Hepatocyte (in vitro differentiated cells): ENCODE measurements at regions not wholly inside any gene's neighbourhood (a gene's known extent, or its start where the extent isn't known, plus 50 kb on each side); places are given as distances from the start of the nearest gene placed in this dataset.

Experiments
- DNase-seq: peaks from one replicate; pipeline ENCODE4 v3.0.0-alpha.2; 2016; ENCODE audit warnings: low spot score
- H2AFZ ChIP-seq: fragments of 200-600 bp; sonication (generic); 2 replicates; pipeline ENCODE4 v1.6.0; 2016; ENCODE audit warnings: antibody characterized with exemption, mild to moderate bottlenecking
- H3K27ac ChIP-seq: fragments of 200-600 bp; sonication (generic); 2 replicates; pipeline ENCODE4 v1.5.1; 2016; ENCODE audit warnings: mild to moderate bottlenecking
- H3K27me3 ChIP-seq: fragments of 200-600 bp; sonication (generic); 2 replicates; pipeline ENCODE4 v1.6.1; 2016
- H3K36me3 ChIP-seq: fragments of 200-600 bp; sonication (generic); replicated peaks from 2 replicates; pipeline ENCODE4 v1.5.1; 2016; ENCODE audit warnings: low read depth; ENCODE audit not compliant: insufficient read depth
- H3K4me1 ChIP-seq: fragments of 200-600 bp; sonication (generic); 2 replicates; pipeline ENCODE4 v1.5.1; 2016; ENCODE audit warnings: mild to moderate bottlenecking, moderate library complexity; ENCODE audit not compliant: insufficient read depth
- H3K4me2 ChIP-seq: fragments of 200-600 bp; sonication (generic); 2 replicates; pipeline ENCODE4 v1.6.0; 2016
- H3K4me3 ChIP-seq: fragments of 200-600 bp; sonication (generic); 2 replicates; pipeline ENCODE4 v1.5.1; 2016; ENCODE audit warnings: mild to moderate bottlenecking
- H3K79me2 ChIP-seq: fragments of 200-600 bp; sonication (generic); 2 replicates; pipeline ENCODE4 v1.6.0; 2017; ENCODE audit warnings: mild to moderate bottlenecking
- H3K9me2 ChIP-seq: fragments of 200-600 bp; sonication (generic); replicated peaks from 2 replicates; pipeline ENCODE4 v1.6.0; 2017; ENCODE audit warnings: mild to moderate bottlenecking; ENCODE audit not compliant: insufficient read depth
- H3K9me3 ChIP-seq: fragments of 200-600 bp; sonication (generic); 2 replicates; pipeline ENCODE4 v1.5.1; 2016; ENCODE audit warnings: low read depth, mild to moderate bottlenecking
- H4K20me1 ChIP-seq: fragments of 200-600 bp; sonication (generic); 2 replicates; pipeline ENCODE4 v1.6.0; 2016; ENCODE audit warnings: mild to moderate bottlenecking; ENCODE audit not compliant: insufficient read depth, poor library complexity, severe bottlenecking
- CTCF ChIP-seq: fragments of 200-600 bp; sonication (generic); IDR thresholded peaks from 2 replicates; pipeline ENCODE4 v1.5.1; 2016; ENCODE audit warnings: antibody characterized with exemption, mild to moderate bottlenecking; ENCODE audit not compliant: poor library complexity
- EZH2 ChIP-seq: fragments of 200-600 bp; sonication (generic); IDR thresholded peaks from 2 replicates; pipeline ENCODE4 v1.6.1; 2016; ENCODE audit warnings: antibody characterized with exemption, mild to moderate bottlenecking, borderline replicate concordance
- EZH2phosphoT487 ChIP-seq: fragments of 200-600 bp; sonication (generic); IDR thresholded peaks from one replicate; pipeline ENCODE4 v1.6.1; 2018; ENCODE audit warnings: antibody characterized with exemption, mild to moderate bottlenecking, low read depth, moderate library complexity; ENCODE audit not compliant: unreplicated experiment, severe bottlenecking
- WGBS: methylation state at CpG from one replicate; pipeline ENCODE4 v1.1.6; 2016; ENCODE audit warnings: low lambda C conversion rate; ENCODE audit errors: missing lambda C conversion rate; 5-methylcytosine and 5-hydroxymethylcytosine counted together

GRCh38 chrX:86887341-86887740 is 630.3 kb upstream of the KLHL4 start:
- Histone ChIP-seq H3K27ac (no peak overlapping the region), H2AFZ (no peak overlapping the region), H3K4me1 (no peaks in the 10 kb centered on the region), H3K79me2 (no peaks in the 10 kb centered on the region), H3K9me3 (no peaks in the 10 kb centered on the region), H3K4me3 (no peak overlapping the region), H3K4me2 (no peak overlapping the region), H3K27me3 (no peaks in the 10 kb centered on the region), H3K9me2 (no peaks in the 10 kb centered on the region), H4K20me1 (no peaks in the 10 kb centered on the region), H3K36me3 (no peaks in the 10 kb centered on the region)
- DNase-seq: no peak
- WGBS: 0% methylated on average over 1 of the region's 1 CpG
- TF ChIP-seq EZH2phosphoT487 (no peak), EZH2 (no peak), CTCF (no peak)

GRCh38 chrX:86910027-86910426 is 607.6 kb upstream of the KLHL4 start:
- no peak overlapping the region for H2AFZ ChIP-seq
- no peak for TF ChIP-seq CTCF
- no peak for TF ChIP-seq EZH2
- TF ChIP-seq EZH2phosphoT487: no peak
- no peaks in the 10 kb centered on the region for H3K36me3 ChIP-seq
- H3K4me2 ChIP-seq: no peak overlapping the region
- H3K9me3 ChIP-seq: no peaks in the 10 kb centered on the region
- H3K4me3 ChIP-seq: no peak overlapping the region
- H3K79me2 ChIP-seq: no peaks in the 10 kb centered on the region
- H3K27ac ChIP-seq: no peak overlapping the region
- WGBS: 63% methylated on average over 2 of the region's 2 CpGs
- no peaks in the 10 kb centered on the region for H4K20me1 ChIP-seq
- no peaks in the 10 kb centered on the region for H3K27me3 ChIP-seq
- DNase-seq: no peak
- H3K4me1 ChIP-seq: no peaks in the 10 kb centered on the region
- no peaks in the 10 kb centered on the region for H3K9me2 ChIP-seq

GRCh38 chrX:86910602-86911311 is 606.8 kb upstream of the KLHL4 start:
- 80% methylated on average over 4 of the region's 4 CpGs for WGBS
- no peak for DNase-seq

More at GRCh38 chrX:86910602-86911311, 606.8 kb upstream of the KLHL4 start:
- Histone ChIP-seq H3K9me2 (no peaks in the 10 kb centered on the region), H3K36me3 (no peaks in the 10 kb centered on the region), H3K4me3 (no peak overlapping the region), H3K27me3 (no peaks in the 10 kb centered on the region), H3K79me2 (no peaks in the 10 kb centered on the region), H2AFZ (no peak overlapping the region), H4K20me1 (no peaks in the 10 kb centered on the region), H3K4me1 (no peaks in the 10 kb centered on the region), H3K9me3 (no peaks in the 10 kb centered on the region), H3K27ac (no peak overlapping the region), H3K4me2 (no peak overlapping the region)
- no peak for TF ChIP-seq CTCF
